ENCODE measurements at regions not wholly inside any gene's neighbourhood (a gene's known extent, or its start where the extent isn't known, plus 50 kb on each side); places are given as distances from the start of the nearest gene placed in this dataset.
"Not testable (repeated sequence)": the region's sequence is repeated elsewhere in the genome, so short reads cannot be mapped to it uniquely, and the experiment has no call there.

DNA sequence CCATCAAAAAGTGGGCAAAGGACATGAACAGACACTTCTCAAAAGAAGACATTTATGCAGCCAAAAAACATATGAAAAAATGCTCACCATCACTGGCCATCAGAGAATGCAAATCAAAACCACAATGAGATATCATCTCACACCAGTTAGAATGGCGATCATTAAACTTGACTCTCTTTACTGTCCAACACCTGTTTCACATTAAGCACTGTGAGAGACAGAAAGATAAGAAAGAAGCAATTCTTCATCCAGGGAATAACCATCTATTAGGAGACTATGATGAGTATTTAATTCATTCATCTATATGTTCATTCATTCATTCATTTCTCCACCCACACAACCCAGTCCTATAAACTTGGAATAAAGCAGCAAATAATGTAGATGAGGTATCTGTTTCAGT is 334.3 kb downstream of the C12orf75 start:
- DNase-seq, result not testable (repeated sequence)

DNA sequence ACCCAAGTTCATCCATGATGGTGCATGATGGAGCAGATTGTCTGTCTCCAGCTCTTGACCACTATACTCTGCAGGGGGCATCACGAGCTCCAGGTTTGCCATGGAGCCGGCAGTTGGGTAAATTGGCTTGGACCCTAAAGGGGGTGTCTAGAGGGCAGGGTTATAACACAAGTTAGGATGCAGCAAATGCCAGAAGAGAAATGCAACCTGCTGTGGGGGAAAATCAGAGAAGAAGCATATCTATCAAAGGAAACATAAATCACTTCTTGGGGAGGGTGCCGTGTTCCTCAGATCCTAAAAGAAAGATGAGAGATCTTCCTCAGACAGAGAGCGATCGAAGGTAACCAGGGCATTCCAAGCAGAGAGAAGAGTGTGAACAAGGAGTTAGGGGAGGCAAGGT is 334.9 kb downstream of the C12orf75 start:
- DNase-seq, result no peak

DNA sequence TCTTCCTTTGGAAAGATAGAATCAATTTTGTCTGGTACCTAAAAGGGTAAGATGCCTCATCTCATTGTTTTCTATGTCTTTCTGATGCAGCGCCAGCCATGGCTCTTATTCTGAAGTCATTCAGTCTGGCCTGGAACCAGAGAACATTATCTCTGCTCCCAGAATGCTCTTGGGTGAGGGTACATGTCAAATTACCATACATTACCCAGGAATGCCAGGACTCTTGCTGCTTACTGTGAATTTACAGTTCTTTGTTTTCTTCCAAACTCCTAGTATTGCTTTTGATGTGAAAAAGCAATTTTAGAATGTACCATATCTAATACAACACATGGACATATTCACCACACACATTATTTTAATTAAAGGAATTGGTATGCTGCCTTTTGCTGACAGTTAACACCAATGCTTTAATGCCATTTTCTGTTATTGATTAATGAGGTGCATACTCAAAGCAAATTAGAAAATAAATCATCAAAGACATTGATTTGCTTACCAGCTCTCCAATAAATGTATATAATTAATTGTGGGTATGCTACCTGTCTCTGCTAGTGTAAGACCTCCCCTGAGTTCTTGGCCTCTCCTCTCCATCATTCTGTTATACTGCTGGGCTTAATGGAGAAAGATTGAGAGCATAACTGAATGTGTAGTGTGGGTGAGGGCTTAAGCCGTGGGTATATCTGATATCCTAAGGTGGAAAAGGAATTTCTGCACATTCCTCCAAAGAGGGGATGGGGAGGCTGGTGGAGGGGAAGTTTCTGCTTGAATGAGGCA is 337.7 kb downstream of the C12orf75 start:
- no peak for DNase-seq

DNA sequence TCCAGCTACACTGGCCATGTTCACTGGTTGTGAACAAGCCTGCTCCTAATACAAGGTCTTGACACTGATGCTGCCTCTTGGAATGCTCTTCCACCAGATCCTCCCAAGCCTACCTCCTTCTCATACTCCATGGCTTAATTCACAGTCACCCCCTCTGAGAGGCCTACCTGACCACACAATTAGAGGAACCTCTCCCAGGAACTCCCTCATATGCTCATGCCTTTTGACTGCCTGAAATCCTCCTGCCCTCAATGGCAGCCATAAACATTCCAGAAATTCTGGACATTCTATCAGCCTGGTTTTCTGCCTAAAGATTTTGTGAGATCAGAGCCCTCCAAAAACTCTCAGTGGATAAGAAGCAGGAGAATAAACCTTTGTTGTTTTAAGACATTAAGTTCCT is 340.2 kb downstream of the C12orf75 start:
- peak; percentile 22 for DNase-seq

DNA sequence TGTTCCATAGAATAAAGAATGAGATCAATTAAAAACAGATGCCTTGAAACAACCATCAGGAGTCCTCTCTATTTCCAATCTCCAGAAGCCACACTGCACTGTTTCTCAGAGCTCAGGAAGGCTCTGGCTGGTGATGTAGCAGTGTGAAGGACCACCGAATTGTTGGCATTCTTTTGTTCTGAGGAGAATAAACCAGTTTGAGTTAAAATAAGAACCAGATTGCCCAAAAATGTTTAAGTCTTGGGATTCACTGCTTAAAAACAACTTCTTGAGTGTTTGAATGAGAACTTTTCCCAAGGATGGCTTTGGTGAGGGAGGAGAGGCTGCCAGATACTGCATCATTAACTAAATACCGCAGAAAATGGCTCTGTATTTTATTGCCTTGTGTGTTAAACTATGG is 341.2 kb downstream of the C12orf75 start:
- DNase-seq, result no peak

DNA sequence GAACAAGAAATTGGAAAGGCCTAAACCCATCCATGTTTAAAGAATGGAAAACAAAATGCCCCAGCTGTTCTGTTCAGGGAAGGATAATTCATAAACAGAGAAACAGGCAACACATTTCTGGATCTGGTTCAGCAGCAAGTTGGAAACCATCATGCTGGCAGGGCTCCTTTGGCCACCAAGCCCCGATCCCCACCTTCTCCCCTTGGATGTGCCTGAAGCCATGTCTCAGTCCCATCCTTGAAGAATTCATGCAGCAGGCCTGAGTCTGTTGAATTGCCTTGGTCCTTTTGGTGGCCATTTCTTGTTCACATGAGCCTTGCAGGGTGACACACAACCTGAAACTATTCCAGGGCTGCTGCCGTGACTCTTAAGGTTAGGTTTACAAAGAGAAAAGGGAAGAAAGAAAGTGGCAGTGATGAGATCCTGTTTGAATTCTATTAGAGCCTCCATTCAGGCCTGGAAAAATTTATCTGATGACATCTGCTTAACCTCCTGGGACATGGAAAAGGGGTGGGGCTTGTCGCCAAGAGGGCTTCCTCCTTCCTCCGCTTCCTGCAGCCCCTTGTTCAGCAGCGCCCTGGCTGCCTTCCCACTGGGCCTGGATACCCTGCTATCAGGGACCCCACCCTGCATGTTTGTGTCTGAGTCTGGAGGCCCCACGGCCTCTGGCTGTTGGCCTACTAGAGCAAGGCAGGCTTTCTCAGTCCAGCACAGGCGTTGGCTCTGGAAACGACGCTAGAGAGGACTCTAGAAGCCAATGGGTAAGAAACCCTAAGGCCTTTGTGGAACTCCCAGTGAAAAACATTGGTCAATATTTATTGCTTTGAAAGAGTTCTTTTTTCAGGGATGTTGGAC is 341.9 kb downstream of the C12orf75 start:
- DNase-seq, result no peak

DNA sequence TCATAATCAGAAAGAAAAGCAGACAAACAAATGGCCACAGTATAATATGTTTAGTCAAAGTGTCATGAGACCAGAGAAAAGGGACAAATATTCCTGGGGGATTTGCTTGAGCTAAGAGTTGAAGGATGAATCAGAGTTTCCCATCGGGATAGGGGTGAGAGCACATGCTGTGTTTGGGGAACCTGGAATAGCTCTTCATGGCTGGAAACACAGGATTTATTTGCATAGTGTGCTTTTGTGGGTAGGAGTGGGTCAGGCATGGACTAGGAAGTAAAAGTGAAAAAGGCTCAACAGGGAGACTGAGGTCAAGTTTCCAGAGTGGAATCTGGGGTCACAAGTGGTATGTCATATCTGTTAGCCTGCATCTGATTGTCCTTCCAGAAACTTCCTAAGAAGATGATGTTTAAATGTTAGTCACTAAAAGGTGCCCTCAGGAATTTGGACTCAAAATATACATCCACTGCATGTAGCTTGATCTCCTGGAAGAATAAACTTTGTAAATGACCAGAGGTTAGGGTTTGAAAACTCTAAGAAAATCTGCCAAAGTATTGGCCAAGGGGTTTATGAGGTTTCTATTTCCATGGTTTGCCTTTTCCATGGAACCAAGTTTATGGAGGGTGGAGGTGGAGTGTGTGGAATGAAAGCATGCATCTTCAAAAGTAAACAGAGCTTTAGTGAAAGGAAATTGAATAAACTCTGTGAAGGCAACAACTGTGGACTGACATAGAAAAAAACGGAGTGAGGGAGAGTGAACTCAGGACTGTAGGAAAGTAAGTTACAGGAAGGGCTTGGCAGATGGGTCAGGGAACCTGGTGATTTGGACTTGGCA is 344.6 kb downstream of the C12orf75 start:
- DNase-seq, result no peak

DNA sequence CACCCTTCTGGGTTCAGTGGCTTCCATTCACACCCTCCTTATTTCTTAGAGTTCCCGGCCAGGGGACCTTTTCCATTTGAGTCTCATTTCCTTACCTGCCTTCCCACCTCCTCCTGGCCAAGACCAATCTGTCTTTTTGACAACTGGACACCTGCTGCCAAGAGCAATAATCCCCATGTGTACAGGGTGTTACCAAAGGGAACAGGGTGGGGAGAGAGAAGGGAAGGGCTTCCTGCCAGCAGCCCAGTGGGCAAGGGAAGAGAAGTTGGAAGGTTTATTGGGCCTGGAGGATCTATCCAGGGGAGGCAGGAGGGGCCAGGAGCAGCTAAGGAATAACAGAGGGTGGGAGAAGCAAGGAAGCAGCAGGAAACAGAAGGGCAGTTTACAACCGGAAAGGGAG is 346.2 kb downstream of the C12orf75 start:
- DNase-seq, result peak; percentile 43

DNA sequence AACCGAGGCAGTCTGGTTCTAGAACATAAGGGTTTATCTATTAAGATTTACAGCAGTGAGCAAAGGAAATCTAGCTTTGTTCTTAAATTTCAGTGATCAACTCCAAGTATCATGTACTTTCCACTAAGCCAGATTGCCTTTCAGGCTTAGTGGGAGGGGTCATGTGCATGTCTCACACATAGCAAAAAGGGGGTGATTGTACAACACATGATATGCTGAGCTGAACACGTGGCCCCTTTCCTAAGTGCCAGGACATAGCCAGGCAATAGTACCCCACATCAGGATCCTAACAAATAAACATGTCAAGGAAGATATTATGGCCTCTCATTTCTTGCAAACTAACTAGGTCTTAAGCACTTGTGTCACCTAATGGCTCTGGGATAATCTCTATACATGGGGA is 347.2 kb downstream of the C12orf75 start:
- DNase-seq, result no peak

DNA sequence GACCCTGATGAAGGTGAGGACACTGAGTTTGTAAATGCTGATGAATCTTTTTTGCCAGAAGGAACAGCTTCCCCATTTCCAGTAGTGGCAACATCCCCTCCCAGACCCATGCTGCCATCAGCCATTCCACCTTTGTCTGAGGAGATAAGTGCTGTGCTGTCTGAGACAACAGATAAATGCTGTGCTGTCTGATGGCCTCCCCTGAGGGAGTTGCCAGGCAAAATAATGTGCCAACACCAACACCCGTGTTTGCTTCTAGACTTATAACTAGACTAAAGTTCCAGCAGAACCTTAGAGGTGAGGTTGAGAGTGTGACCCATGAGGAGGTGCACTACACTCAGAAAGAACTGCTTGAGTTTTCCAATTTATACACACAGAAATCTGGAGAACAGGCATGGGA is 349.5 kb downstream of the C12orf75 start:
- no peak for DNase-seq

DNA sequence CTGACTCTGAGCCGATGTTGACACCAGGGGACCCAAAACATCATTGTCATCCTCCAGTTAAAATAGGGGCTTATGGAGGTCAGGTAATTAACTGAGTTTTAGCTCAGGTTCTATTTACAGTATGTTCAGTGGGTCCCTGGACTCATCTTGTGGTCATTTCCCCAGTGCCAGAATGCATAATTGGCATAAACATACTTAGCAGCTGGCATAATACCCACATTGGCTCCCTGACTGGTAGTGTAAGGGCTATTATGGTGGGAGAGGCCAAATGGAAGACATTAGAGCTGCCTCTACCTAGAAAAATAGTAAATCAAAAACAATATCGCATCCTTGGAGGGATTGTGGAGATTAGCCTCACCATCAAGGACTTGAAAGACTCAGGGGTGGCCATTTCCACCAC is 350.9 kb downstream of the C12orf75 start:
- DNase-seq, result no peak

DNA sequence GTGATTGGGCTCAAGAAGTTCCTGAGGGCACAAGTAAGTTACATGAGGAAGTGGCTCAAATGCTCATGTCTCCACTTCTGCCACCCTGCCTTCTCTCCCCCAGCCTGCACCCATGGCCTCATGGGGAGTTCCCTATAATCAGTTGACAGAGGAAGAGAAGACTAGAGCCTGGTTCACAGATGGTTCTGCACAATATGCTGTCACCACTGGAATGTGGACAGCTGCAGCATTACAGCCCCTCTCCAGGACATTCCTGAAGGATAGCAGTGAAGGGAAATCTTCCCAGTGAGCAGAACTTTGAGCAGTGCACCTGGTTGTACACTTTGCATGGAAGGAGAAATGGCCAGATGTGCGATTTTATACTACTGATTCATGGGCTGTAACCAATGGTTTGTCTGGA is 352.3 kb downstream of the C12orf75 start:
- DNase-seq, result not testable (repeated sequence)

DNA sequence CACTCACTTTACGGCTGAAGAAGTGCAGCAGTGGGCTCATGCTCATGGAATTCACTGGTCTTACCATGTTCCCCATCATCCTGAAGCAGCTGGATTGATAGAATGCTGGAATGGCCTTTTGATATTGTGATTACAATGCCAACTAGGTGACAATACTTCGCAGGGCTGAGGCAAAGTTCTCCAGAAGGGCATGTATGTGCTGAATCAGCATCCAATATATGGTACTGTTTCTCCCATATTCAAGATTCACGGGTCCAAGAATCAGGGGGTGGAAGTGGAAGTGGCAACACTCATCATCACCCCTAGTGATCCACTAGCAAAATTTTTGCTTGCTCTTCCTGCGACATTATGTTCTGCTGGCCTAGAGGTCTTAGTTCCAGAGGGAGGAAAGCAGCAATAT is 353.3 kb downstream of the C12orf75 start:
- DNase-seq, result not testable (repeated sequence)

DNA sequence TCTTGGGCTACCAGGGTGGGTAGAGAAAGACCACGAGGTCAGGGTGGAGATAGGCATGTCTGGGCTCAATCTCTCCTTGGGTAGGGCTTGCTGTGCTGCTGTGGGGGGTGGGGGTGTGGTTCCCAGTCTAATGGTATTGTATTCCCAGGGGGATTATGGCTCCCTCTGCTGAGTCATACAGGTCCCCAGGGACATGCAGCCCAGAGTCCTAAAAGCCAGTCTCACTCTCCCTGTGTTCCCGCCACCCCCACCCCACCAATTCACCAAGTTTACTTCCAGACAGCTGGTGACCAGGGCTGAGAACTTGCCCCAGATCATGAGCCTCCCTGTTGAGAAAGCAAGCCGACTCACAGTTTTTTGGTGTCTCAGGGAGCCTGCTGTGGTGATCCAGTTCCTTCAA is 367.6 kb downstream of the C12orf75 start:
- no peak for DNase-seq

DNA sequence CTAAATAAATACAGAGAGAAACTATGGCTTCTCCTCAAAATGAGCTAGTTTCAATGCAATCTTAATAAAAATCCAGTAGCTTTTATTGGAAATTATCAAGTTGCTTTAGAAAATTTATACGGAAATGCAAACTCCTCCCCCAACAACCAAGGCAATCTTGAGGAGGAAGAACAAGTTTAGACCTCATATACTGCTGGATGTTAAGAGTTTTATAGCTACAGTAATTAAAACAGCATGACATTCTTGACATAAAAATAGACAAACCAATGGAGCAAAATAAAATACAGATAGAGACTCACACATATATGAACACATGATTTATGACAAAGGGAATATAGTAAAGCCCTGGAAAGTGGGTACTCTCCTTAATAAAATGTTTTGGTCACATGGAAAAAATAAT is 368.7 kb downstream of the C12orf75 start:
- DNase-seq, result no peak

DNA sequence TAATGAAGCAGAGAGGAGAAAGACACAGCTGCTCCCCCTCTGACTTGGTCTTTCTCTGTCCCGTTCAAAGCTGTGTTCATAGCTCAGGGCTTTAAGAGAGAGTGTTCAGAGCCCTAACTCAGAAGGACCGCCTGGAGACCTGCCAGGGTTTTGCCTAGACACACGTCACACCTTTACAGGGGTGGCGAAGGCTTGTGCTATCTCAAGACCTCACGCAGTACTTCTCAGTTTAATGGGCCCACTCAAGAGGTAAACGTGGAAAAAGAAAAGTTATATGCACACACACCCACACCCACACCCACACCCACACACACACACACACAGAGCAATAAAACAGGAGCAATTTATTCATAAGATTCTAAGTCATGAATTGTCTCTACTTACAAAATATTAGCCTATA is 374.3 kb downstream of the C12orf75 start:
- DNase-seq, result no peak

DNA sequence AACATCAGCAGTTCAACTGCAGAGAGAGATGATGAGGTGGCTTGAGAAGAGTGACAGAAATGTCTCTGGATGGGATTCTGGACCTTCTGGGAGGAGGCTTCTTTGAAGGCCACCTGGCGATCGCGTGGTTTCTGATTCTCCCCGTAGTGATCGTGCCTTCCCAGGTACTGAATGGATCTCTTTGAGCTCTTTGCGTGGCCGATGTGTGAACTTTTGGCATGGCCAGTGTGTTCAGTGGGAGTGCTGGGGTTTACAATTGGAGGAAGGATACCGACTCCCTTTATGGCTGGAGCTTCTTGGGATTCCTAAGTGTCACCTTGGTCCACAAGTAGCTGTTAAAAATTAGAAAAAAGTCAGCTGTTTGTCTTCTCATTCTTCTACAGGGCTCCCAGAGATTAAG is 374.7 kb downstream of the C12orf75 start:
- DNase-seq, result no peak

DNA sequence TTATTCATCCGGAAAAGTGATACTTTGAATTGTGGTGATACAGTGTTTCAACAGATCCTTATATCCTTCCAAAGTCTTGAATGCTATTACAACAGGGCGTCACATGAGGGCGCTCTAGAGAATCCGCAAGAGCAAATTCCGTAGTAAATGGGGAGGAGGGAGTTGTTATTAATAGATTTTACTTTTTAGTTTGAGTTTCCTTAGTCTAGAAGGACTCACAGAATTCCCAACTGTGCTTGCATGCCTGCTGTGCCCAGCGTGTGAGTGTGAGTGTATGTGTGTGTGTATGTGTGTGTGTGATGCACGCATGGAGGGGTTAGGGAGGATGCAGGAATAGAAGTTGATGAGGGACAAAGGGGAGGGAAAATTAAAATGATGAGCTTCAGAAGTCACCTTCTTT is 375.3 kb downstream of the C12orf75 start:
- no peak for DNase-seq

DNA sequence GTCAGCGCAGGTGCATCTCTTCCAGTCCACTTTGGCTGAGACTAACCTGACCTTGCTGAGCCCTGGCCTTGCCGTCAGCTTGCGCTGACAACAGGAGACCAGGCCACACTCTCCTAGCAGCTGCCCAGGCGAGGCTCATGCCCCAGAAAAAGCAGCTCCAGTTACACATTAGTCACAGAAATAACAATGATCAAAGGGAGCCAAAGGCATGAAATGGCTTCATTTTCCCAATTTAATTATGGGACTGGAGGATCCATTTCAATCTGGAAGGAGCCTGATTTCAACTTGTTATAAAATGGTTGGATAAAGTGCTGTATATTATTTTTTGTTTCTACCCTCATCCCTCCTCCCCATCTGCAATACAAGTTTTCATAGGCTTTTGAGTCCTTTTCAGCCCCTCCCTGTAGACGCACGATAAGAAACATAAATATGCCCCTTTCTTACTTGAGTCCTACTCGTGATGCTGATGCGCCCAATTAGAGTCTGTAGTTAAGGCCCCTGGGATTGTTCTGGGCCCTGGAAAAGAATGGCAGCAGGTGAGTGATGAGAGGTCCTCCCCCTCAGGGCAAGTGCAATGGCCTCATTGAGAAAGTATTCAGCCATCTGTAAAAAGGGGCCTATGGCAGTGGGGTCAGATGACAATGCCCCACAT is 376.0 kb downstream of the C12orf75 start:
- DNase-seq, result no peak

DNA sequence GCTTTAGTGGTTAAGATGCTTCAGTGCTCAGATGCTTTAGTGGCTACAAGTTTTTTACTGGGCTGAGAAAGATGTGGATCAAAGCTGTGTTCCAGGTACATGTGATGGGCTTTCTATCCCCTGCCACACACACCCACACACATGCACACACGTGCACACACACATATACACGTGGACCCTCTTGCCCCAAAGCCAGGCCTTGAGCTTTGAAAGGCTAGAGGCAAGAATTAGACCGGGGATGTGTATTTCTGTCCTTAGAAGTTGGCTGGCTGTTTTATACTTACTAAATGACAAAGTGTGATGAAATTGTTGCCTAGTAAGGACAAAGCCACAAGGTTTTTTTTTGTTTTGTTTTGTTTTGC is 376.5 kb downstream of the C12orf75 start:
- DNase-seq, result no peak

DNA sequence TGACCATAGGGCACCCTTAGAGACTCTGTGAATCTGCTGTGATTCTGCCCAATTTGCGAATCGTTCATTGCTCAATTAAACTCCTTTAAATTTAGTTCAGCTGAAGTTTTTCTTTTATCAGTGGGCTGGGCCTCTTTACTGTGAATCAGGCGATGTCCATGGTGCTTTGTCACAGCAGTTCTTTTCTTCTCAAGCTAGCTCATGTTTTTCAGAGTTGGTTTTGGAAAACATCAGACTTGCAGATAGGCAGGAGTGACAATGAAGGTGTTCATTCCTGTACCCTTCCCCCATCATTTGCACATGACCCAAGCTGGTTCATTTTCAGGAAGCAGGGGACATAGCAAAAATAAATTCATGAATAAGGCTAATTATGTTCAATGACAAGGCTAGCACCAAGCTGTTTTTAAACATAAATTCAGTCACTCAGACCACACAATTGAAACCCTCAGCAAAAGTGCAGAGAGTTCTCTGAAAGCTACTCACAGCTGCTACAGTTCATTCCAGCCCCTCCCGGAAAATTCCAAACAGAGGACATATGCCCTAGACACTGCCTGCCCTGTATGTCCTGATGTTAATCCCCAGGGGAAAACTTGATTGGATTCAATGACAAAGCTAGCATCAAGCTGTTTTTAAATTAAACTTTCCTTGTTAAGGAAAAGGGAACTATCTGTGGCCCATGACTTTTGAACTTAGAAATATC is 383.3 kb downstream of the C12orf75 start:
- no peak for DNase-seq

DNA sequence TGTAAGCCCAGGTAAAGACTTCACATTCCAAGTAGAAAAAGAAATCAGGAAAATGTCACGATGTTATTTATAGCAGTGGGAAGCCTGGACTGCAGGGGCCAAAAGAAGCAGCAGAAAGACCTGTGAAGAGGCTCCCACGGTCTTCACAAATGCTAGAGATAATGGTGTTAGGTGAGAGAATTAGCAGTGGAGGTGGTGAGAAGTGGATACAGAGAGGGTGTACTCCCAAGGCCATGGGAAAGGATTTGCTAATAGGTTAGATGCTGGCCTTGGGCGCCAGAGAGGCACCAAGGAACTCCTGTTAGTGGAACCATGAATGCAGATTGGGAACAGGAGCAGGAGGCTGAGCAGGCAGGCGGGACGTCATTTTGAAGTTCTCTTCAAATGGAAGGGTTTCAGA is 386.1 kb downstream of the C12orf75 start:
- DNase-seq, result no peak

Data from NCI-H226 (cell line).